LNCAP (cell line): ENCODE measurements at regions not wholly inside any gene's neighbourhood (a gene's known extent, or its start where the extent isn't known, plus 50 kb on each side); places are given as distances from the start of the nearest gene placed in this dataset.

ENCODE experiments used
- TF ChIP-seq, protein P1 (sequence below): fragments of 450-650 bp; IDR thresholded peaks from 2 replicates; pipeline ENCODE4 v1.5.1; 2017; ENCODE audit warnings: mild to moderate bottlenecking

DNA sequence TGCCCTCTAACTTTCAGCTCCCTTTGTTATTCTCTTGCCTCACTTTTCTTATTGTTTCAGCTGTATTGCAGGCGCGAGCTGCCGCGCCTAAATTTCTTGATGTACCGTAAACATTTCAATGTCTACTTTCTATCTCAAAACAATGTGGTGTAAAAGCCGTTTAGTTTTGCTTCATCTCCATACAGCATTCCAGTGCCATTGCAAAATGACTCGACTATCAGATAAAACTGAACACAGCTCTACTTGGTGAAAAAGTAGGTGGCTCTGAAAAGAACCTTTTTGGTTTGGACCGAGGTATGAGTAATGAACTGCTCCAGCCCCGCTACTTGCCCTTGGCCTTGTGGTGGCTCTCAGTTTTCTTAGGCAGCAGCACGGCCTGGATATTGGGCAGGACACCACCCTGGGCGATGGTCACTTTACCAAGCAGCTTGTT, 74.6 kb downstream of the OR2B2 start:
- TF ChIP-seq, protein P1, sequence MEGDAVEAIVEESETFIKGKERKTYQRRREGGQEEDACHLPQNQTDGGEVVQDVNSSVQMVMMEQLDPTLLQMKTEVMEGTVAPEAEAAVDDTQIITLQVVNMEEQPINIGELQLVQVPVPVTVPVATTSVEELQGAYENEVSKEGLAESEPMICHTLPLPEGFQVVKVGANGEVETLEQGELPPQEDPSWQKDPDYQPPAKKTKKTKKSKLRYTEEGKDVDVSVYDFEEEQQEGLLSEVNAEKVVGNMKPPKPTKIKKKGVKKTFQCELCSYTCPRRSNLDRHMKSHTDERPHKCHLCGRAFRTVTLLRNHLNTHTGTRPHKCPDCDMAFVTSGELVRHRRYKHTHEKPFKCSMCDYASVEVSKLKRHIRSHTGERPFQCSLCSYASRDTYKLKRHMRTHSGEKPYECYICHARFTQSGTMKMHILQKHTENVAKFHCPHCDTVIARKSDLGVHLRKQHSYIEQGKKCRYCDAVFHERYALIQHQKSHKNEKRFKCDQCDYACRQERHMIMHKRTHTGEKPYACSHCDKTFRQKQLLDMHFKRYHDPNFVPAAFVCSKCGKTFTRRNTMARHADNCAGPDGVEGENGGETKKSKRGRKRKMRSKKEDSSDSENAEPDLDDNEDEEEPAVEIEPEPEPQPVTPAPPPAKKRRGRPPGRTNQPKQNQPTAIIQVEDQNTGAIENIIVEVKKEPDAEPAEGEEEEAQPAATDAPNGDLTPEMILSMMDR = no peak

DNA sequence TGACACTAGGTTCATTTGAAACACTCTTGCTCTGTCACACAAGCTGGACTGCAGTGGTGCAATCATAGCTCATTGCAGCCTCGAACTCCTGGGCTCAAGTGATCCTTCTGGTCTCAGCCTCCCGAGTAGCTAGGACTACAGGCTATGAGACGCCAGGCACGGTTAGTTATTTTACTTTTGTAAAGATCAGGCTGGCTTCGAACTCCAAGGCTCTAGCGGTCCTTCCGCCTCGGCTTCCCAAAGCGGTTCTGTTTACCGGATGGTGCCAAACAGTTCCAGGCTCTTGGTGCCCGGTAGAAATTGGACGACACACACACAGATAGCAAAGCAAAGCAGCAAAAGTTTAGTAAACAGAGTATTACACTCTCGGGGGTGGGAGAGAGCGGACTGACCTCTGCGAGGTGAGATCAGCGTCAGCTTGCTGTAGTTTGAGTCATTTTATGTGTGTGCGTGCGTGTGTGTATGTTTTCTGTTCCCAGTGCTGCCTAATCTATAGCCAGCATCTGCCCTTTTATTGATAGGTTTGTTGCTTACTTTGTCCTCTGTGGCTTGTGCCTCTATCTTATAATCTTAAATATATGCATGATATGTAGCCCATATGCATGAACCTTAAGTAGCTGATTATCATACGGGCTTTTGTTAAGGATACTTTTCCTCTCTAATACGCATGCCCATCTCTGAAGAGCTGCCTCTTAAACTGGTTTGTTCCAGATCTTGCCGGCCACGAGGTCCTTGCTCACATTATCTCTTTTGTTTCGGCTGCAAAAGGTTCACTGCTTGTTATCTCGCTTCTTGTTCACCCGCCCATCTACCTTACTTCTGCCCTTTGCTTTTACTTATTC, 75.2 kb downstream of the OR2B2 start:
- TF ChIP-seq, protein P1 = no peak

DNA sequence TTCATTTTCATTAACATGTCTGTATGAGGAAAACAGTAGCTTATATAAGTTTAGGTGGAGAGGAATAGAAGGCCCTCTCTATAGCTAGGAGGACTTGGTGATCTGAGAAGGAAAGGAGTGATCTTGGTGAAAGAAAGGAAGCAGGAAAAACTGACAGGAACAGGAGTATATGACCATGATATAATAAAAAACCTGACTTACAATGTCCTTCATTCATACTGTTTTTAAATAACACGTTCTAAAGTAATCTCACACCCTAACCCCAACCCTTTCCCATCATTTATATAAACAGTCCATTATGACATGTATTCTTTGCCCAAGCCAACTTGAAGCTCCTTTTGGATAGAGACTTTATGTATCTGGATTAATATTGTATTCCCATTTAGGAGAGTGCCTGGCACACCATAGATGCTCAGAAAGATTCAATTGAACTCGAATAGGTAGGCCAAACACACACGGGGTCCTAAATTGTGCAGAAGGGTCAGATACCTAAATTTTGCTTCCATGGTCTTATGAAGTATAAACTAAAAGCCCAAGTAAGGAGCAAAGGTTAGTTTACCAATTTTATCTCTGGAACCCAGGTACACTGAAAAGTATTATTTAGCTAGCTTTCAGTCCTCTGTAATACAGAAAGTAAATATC, 75.9 kb downstream of the OR2B2 start:
- TF ChIP-seq, protein P1 = no peak

DNA sequence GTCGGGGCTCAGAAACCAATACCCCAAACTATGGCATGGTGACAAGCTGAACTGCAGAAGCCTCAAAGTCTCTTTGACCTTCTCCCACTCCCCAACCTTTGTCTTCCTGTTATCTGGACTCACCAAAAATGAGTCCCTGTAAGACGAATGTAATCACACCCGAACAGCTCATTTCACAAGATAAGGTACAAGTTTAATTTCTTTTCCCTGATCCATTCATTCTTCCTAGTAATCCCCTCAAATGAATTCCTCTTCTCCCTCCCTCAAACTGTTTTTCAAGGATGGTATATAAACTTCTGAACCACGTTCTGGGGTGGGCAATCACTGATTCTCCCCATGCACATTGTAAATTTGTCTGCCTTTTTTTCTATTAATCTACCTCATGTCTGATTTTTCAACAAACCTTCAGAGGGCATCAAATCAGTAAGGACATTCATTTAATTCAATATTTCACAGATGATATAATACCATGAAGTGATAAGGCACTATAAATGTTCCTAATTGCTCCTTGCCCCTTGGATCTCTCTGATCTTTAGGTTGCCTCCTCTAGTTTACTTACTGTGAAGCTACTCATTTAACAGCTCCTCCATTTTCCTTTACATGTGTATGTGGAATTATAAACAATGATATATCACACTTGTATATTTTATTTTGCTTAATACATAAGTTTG, 77.2 kb downstream of the OR2B2 start:
- TF ChIP-seq, protein P1 = no peak

DNA sequence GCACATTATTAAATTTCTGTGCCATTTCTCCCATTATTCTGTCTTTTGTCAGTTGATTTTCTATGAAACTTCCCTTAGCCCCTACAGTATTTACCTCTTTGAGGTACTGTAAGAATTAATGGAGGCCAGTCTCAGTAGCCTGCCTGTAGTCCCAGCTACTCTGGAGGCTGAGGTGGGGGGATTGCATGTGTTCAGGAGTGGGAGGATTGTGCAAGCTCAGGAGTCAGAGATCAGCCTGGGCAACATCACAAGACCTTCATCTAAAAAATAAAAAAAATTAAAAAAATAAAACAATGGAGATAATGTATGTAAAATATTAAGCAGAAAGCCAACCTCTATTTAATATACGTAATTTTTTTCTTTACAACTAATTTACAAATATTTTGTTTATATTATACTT, 77.8 kb downstream of the OR2B2 start:
- TF ChIP-seq, protein P1 = no peak

DNA sequence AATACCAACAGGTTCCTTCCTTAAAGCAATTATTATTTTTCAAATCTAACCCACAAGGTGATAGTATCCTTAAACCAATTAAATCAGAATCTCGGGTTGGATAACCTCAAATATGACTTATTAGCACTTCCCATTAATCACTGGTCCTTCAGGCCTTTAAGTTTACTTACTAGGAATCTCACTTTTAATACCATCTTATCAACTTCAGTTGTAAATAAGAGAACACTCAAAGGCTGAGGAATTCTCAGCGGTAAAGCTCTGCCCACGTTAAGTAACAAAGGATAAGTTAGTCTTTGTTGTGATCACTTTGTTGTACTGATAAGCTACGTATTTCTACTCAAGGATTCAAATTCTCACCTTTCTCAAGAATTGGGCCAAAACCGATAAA, 82.0 kb downstream of the OR2B2 start:
- TF ChIP-seq, protein P1 = no peak

DNA sequence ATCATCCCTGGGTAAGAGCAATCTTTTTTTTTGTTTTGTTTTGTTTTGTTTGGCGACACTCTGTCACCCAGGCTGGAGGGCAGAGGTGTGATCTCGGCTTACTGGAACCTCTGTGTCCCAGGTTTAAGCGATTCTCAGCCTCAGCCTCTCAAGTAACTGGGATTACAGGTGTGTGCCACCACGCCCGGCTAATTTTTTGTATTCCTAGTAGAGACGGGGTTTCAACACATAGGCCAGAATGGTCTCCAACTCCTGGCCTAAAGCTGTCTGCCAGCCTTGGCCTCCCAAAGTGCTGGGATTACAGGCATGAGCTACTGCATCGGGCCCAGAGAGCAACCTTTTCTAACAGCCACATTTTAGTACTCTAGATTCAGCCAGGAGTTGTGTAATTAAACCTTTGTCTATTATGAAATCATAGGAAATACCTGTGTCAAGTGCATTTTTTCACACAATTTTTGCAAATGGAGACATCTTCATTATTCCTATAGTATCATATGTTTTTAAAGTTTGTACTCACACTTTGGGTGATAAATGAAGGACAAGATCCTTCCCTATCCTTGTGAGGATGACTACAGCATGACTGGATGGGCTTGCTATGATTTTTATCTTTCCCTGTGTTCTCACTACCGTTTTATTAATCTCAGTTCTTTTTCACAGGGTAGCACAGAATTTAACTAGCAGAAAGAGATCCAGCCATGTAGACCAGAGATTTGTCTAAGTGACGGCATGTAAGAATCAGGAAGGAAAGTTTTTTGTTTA, 82.6 kb downstream of the OR2B2 start:
- TF ChIP-seq, protein P1 = no peak
